ENCODE measurements at regions not wholly inside any gene's neighbourhood (a gene's known extent, or its start where the extent isn't known, plus 50 kb on each side); places are given as distances from the start of the nearest gene placed in this dataset.

GRCh38 chr5:91645347-91645746 lies 262.2 kb upstream of the ARRDC3 start:
- Histone ChIP-seq H3K36me3 (ENCODE audit: control insufficient read depth, low read length) (no peaks in the 10 kb centered on the region), H4K20me1 (ENCODE audit: control insufficient read depth, insufficient read depth, low read depth, low read length) (no peaks in the 10 kb centered on the region), H3K4me1 (ENCODE audit: control insufficient read depth, low read length) (no peaks in the 10 kb centered on the region), H3K4me2 (ENCODE audit: low read length) (no peak overlapping the region), H3K79me2 (ENCODE audit: control insufficient read depth, low read length) (no peaks in the 10 kb centered on the region), H3K9me2 (replicated peaks; ENCODE audit: control insufficient read depth, low read length) (no peaks in the 10 kb centered on the region), H3K4me3 (ENCODE audit: low read length) (no peak overlapping the region), H3K9me3 (ENCODE audit: control insufficient read depth, insufficient read depth, low read length) (no peaks in the 10 kb centered on the region), H3K27ac (ENCODE audit: low read depth, low read length) (no peak overlapping the region), H3F3A (ENCODE audit: control insufficient read depth, insufficient read depth) (no peaks in the 10 kb centered on the region), H3K27me3 (ENCODE audit: control insufficient read depth, low read length) (no peaks in the 10 kb centered on the region; the same call in 1 of the 2 replicates)
- no peak for TF ChIP-seq EZH2phosphoT487 (IDR thresholded peaks at IDR 0.05; ENCODE audit: borderline replicate concordance, low read length)
- no peak for TF ChIP-seq CTCF (IDR thresholded peaks at IDR 0.05; ENCODE audit: low read depth, low read length, poor library complexity, severe bottlenecking)

GRCh38 chr5:91643797-91644196 lies 260.7 kb upstream of the ARRDC3 start:
- Histone ChIP-seq H3F3A (ENCODE audit: control insufficient read depth, insufficient read depth) (no peaks in the 10 kb centered on the region), H3K27me3 (ENCODE audit: control insufficient read depth, low read length) (no peaks in the 10 kb centered on the region; the same call in 1 of the 2 replicates)
- TF ChIP-seq EZH2phosphoT487 (IDR thresholded peaks at IDR 0.05; ENCODE audit: borderline replicate concordance, low read length) (no peak), CTCF (IDR thresholded peaks at IDR 0.05; ENCODE audit: low read depth, low read length, poor library complexity, severe bottlenecking) (no peak)

GRCh38 chr5:91642581-91642980 lies 259.5 kb upstream of the ARRDC3 start:
- TF ChIP-seq CTCF (IDR thresholded peaks at IDR 0.05; ENCODE audit: low read depth, low read length, poor library complexity, severe bottlenecking), result no peak
- no peak for TF ChIP-seq EZH2phosphoT487 (IDR thresholded peaks at IDR 0.05; ENCODE audit: borderline replicate concordance, low read length)

More at GRCh38 chr5:91643797-91644196, 260.7 kb upstream of the ARRDC3 start:
- Histone ChIP-seq H3K79me2 (ENCODE audit: control insufficient read depth, low read length) (no peaks in the 10 kb centered on the region), H3K9me2 (replicated peaks; ENCODE audit: control insufficient read depth, low read length) (no peaks in the 10 kb centered on the region), H3K9me3 (ENCODE audit: control insufficient read depth, insufficient read depth, low read length) (no peaks in the 10 kb centered on the region), H3K27ac (ENCODE audit: low read depth, low read length) (no peak overlapping the region), H3K4me2 (ENCODE audit: low read length) (no peak overlapping the region), H3K4me3 (ENCODE audit: low read length) (no peak overlapping the region), H4K20me1 (ENCODE audit: control insufficient read depth, insufficient read depth, low read depth, low read length) (no peaks in the 10 kb centered on the region), H3K36me3 (ENCODE audit: control insufficient read depth, low read length) (no peaks in the 10 kb centered on the region), H3K4me1 (ENCODE audit: control insufficient read depth, low read length) (no peaks in the 10 kb centered on the region)

More at GRCh38 chr5:91642581-91642980, 259.5 kb upstream of the ARRDC3 start:
- H3K9me3 ChIP-seq (ENCODE audit: control insufficient read depth, insufficient read depth, low read length), result no peaks in the 10 kb centered on the region
- H3K36me3 ChIP-seq (ENCODE audit: control insufficient read depth, low read length), result no peaks in the 10 kb centered on the region
- H3K9me2 ChIP-seq (replicated peaks; ENCODE audit: control insufficient read depth, low read length), result no peaks in the 10 kb centered on the region
- no peaks in the 10 kb centered on the region for H4K20me1 ChIP-seq (ENCODE audit: control insufficient read depth, insufficient read depth, low read depth, low read length)
- H3K27me3 ChIP-seq (ENCODE audit: control insufficient read depth, low read length), result no peaks in the 10 kb centered on the region; the same call in 1 of the 2 replicates
- H3K79me2 ChIP-seq (ENCODE audit: control insufficient read depth, low read length), result no peaks in the 10 kb centered on the region
- no peak overlapping the region for H3K4me3 ChIP-seq (ENCODE audit: low read length)
- no peaks in the 10 kb centered on the region for H3K4me1 ChIP-seq (ENCODE audit: control insufficient read depth, low read length)
- H3F3A ChIP-seq (ENCODE audit: control insufficient read depth, insufficient read depth), result no peaks in the 10 kb centered on the region
- no peak overlapping the region for H3K27ac ChIP-seq (ENCODE audit: low read depth, low read length)
- no peak overlapping the region for H3K4me2 ChIP-seq (ENCODE audit: low read length)

Data from DOHH2 (cell line).